HEK293 (cell line): ENCODE measurements at regions not wholly inside any gene's neighbourhood (a gene's known extent, or its start where the extent isn't known, plus 50 kb on each side); places are given as distances from the start of the nearest gene placed in this dataset.

Source experiments
- BCL11A ChIP-seq: fragments of 450-650 bp; formaldehyde crosslinking; IDR thresholded peaks from 2 replicates; pipeline ENCODE4 v1.5.1; 2016; ENCODE audit warnings: low read depth, missing biosample characterization, missing genetic modification characterization
- YY1 ChIP-seq: fragments of 450-650 bp; formaldehyde crosslinking; IDR thresholded peaks from 2 replicates; pipeline ENCODE4 v1.5.1; 2018; ENCODE audit warnings: missing biosample characterization, missing genetic modification characterization
- ZBTB1 ChIP-seq: fragments of 450-650 bp; formaldehyde crosslinking; IDR thresholded peaks from 2 replicates; pipeline ENCODE4 v1.5.1; 2016; ENCODE audit warnings: missing biosample characterization, missing genetic modification characterization
- TF ChIP-seq, protein P1 (sequence below): fragments of 450-650 bp; formaldehyde crosslinking; IDR thresholded peaks from 2 replicates; pipeline ENCODE4 v1.5.1; 2016; ENCODE audit warnings: missing biosample characterization, missing genetic modification characterization
- TF ChIP-seq, protein P2 (sequence below): fragments of 450-650 bp; formaldehyde crosslinking; IDR thresholded peaks from 2 replicates; pipeline ENCODE4 v1.5.1; 2016; ENCODE audit warnings: missing biosample characterization, missing genetic modification characterization

DNA sequence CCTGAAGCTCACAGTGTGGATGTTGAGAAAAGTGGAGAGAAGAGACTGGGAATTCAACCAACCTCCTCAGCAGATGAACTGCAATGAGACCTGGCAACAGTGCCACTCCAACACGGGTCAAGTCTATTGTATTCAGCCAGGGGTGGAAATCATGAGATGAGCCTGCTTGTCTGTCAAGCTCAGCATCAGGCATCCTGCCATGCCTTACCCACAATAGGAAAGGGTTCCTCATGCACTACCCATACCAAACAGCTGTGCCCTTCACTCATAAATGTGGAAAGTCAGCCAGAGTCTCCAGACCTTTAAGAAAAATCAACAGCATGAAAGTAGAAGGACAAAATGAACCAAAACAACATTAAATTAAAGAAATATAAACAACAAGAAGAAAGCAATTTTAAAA, 542.1 kb downstream of the EPHB1 start:
- TF ChIP-seq YY1 (tag by site-specific recombination) (no peak), BCL11A (tag by site-specific recombination) (no peak), ZBTB1 (no peak)
- TF ChIP-seq, protein P1, sequence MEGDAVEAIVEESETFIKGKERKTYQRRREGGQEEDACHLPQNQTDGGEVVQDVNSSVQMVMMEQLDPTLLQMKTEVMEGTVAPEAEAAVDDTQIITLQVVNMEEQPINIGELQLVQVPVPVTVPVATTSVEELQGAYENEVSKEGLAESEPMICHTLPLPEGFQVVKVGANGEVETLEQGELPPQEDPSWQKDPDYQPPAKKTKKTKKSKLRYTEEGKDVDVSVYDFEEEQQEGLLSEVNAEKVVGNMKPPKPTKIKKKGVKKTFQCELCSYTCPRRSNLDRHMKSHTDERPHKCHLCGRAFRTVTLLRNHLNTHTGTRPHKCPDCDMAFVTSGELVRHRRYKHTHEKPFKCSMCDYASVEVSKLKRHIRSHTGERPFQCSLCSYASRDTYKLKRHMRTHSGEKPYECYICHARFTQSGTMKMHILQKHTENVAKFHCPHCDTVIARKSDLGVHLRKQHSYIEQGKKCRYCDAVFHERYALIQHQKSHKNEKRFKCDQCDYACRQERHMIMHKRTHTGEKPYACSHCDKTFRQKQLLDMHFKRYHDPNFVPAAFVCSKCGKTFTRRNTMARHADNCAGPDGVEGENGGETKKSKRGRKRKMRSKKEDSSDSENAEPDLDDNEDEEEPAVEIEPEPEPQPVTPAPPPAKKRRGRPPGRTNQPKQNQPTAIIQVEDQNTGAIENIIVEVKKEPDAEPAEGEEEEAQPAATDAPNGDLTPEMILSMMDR (tag by site-specific recombination), result no peak
- TF ChIP-seq, protein P2, sequence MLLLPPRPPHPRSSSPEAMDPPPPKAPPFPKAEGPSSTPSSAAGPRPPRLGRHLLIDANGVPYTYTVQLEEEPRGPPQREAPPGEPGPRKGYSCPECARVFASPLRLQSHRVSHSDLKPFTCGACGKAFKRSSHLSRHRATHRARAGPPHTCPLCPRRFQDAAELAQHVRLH (tag by site-specific recombination), result no peak
